Activated naive CD4-positive, alpha-beta T cell treated with anti-CD3 and anti-CD28 coated beads, Interleukin-2, amount 50 U/mL, for 16 hours (primary cell): ENCODE measurements at regions not wholly inside any gene's neighbourhood (a gene's known extent, or its start where the extent isn't known, plus 50 kb on each side); places are given as distances from the start of the nearest gene placed in this dataset.
"Not testable (repeated sequence)": the region's sequence is repeated elsewhere in the genome, so short reads cannot be mapped to it uniquely, and the experiment has no call there.

Experiments used
- DNase-seq: peaks from one replicate; pipeline ENCODE4 v3.0.0-alpha.2; 2020

- DNase-seq = not testable (repeated sequence)
Observed at GRCh38 chr3:197618408-197618807, 62.6 kb upstream of the BDH1 start.

DNA sequence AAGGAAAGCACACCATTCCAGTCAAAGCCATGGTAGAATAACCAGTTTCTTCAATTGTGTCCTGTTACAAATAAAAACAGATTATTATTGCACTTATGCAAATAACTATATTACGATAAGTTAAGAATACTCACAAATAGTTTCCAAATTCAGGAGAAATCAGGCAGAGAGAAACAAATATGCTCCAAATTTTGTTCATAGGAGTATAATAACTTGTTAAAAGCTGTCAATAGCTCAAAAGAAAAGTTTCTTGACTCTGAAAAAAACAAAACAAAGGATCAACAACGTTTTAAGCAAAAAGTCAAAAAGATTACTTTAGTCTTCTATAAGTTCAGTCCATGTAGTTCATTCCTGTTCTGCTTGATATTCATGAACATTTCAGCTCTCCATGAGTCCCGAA lies 59.7 kb upstream of the BDH1 start:
- no peak for DNase-seq

DNA sequence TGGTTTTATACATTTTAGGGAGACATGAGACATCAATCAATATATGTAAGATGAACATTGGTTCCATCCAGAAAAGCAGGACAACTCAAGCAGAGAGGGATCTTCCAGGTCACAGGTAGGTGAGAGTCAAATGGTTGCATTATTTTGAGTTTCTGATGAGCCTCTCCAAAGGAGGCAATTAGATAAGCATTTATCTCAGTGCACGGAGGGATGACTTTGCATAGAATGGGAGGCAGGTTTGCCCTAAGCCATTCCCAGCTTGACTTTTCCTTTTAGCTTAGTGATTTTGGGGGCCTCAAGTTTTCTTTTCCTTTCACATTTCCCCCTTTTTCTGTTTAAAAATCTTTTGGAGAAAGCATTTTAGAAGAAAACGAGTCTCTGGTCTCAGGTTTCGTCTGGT lies 58.4 kb upstream of the BDH1 start:
- not testable (repeated sequence) for DNase-seq

GRCh38 chr3:197613199-197613598 lies 57.4 kb upstream of the BDH1 start:
- peak; percentile 42 for DNase-seq

- no peak for DNase-seq
Observed at GRCh38 chr3:197611255-197611654, 55.5 kb upstream of the BDH1 start.

- no peak for DNase-seq
Observed at GRCh38 chr3:197606468-197606867, 50.7 kb upstream of the BDH1 start.
